ENCODE measurements at regions not wholly inside any gene's neighbourhood (a gene's known extent, or its start where the extent isn't known, plus 50 kb on each side); places are given as distances from the start of the nearest gene placed in this dataset.

DNA sequence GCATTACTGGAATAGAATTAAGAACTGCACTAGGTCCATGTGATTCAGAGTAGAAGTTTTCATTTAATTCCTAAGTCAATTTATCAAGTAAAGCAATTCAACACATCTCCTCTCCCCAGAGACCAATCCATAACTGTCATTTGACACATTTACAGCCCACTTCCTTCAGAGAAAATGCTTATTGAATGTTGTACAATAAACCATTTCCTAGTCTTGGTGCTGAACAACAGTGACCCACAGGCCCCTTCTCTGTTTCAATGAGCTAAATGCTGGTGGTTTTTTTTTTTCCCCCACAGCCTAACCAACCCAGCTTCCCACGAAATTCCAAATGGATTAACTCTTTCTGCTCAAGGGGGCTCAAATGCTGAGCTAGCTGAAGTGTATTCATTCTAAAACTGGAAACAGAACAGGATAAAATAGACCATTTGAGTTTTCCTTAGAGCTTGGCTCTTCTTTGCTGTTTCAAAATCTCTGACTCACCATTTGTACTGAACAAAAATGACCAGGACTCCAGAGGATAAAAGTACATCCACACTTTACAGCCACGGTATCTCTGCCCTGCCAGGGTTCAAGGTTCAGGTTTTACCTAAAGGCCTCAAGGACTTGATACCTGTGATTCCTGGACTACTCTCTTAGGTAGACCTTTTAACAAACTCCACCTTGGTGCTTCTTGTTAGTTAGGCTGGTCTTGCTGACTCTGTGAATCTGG is 62.3 kb downstream of the TMEM100 start:
- Histone ChIP-seq H3K79me2 (ENCODE audit: insufficient read depth, low read length) (no peaks in the 10 kb centered on the region), H2AFZ (ENCODE audit: low read length) (no peak overlapping the region), H3K9ac (ENCODE audit: low read depth, low read length, poor library complexity, severe bottlenecking) (no peak overlapping the region), H4K20me1 (ENCODE audit: insufficient read depth, low read length, poor library complexity, severe bottlenecking) (no peaks in the 10 kb centered on the region), H3K9me3 (ENCODE audit: insufficient read depth, low read depth, low read length) (no peaks in the 10 kb centered on the region), H3K4me2 (ENCODE audit: low read depth, low read length, poor library complexity, severe bottlenecking) (no peak overlapping the region), H3K36me3 (ENCODE audit: insufficient read depth, low read length) (no peaks in the 10 kb centered on the region), H3K27me3 (ENCODE audit: insufficient read depth, low read length, poor library complexity, severe bottlenecking) (peaks cover 91% of the 10 kb centered on the region), H3K4me3 (ENCODE audit: low read length, poor library complexity, severe bottlenecking) (no peak overlapping the region), H3F3A (ENCODE audit: low read depth) (no peaks in the 10 kb centered on the region), H3K4me1 (ENCODE audit: insufficient read depth, low read length, poor library complexity, severe bottlenecking) (peaks cover 10% of the 10 kb centered on the region), H3K9me2 (replicated peaks; ENCODE audit: low read depth, low read length) (no peaks in the 10 kb centered on the region)
- TF ChIP-seq, protein P1, sequence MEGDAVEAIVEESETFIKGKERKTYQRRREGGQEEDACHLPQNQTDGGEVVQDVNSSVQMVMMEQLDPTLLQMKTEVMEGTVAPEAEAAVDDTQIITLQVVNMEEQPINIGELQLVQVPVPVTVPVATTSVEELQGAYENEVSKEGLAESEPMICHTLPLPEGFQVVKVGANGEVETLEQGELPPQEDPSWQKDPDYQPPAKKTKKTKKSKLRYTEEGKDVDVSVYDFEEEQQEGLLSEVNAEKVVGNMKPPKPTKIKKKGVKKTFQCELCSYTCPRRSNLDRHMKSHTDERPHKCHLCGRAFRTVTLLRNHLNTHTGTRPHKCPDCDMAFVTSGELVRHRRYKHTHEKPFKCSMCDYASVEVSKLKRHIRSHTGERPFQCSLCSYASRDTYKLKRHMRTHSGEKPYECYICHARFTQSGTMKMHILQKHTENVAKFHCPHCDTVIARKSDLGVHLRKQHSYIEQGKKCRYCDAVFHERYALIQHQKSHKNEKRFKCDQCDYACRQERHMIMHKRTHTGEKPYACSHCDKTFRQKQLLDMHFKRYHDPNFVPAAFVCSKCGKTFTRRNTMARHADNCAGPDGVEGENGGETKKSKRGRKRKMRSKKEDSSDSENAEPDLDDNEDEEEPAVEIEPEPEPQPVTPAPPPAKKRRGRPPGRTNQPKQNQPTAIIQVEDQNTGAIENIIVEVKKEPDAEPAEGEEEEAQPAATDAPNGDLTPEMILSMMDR (conservative IDR thresholded peaks at IDR 0.05; ENCODE audit: low read length), result no peak
- TF ChIP-seq EZH2phosphoT487 (IDR thresholded peaks at IDR 0.05; ENCODE audit: borderline replicate concordance), result peak; percentile 53; the same call in 1 of the 2 replicates

DNA sequence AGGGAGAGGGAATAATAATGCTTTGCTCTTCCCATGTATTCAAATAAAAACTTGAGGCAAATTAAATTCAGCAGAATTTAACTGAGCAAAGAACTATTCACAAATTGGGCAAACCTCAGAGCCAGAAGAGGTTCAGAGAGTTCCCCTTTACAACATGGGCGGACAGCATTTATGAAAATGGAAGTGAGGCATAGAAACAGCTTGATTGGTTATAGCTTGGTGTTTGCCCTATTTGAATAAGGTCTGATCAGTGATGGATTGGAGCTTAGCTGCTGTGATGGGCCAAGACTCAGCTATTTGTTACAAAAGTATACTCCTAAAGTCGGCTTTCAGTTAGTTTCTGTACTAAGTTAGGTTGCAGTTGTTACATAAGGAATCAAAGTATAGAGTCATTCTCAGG is 63.0 kb downstream of the TMEM100 start:
- no peak for TF ChIP-seq EZH2phosphoT487 (IDR thresholded peaks at IDR 0.05; ENCODE audit: borderline replicate concordance)
- TF ChIP-seq, protein P1 (conservative IDR thresholded peaks at IDR 0.05; ENCODE audit: low read length), result no peak
- Histone ChIP-seq H3K4me1 (ENCODE audit: insufficient read depth, low read length, poor library complexity, severe bottlenecking) (peaks cover 10% of the 10 kb centered on the region), H3K4me2 (ENCODE audit: low read depth, low read length, poor library complexity, severe bottlenecking) (no peak overlapping the region)

DNA sequence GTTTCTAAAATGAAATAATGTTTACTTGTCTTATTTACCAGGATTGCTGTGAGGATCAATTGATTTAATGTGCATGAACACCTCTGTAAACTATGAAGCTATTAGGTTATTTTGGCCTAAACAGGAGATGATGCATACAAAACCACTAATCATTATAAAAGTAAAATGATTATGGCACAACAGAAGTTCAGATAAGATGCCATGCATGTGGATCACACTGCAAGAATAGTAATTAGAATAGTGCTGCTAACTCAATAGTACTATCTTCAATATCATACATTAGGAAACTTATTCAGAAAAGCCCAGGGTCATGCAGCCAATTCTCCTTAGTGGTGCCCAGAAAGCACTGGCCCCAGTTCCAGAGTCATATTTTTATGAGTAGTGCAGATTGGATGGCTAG is 66.9 kb downstream of the TMEM100 start:
- Histone ChIP-seq H3F3A (ENCODE audit: low read depth) (no peaks in the 10 kb centered on the region), H3K36me3 (ENCODE audit: insufficient read depth, low read length) (no peaks in the 10 kb centered on the region), H3K9me2 (replicated peaks; ENCODE audit: low read depth, low read length) (no peaks in the 10 kb centered on the region), H3K4me1 (ENCODE audit: insufficient read depth, low read length, poor library complexity, severe bottlenecking) (peaks cover 10% of the 10 kb centered on the region), H3K4me3 (ENCODE audit: low read length, poor library complexity, severe bottlenecking) (no peak overlapping the region), H3K27me3 (ENCODE audit: insufficient read depth, low read length, poor library complexity, severe bottlenecking) (peaks cover 73% of the 10 kb centered on the region), H2AFZ (ENCODE audit: low read length) (no peak overlapping the region), H3K79me2 (ENCODE audit: insufficient read depth, low read length) (no peaks in the 10 kb centered on the region), H3K9me3 (ENCODE audit: insufficient read depth, low read depth, low read length) (no peaks in the 10 kb centered on the region), H4K20me1 (ENCODE audit: insufficient read depth, low read length, poor library complexity, severe bottlenecking) (no peaks in the 10 kb centered on the region), H3K4me2 (ENCODE audit: low read depth, low read length, poor library complexity, severe bottlenecking) (no peak overlapping the region), H3K9ac (ENCODE audit: low read depth, low read length, poor library complexity, severe bottlenecking) (no peak overlapping the region)
- TF ChIP-seq EZH2phosphoT487 (IDR thresholded peaks at IDR 0.05; ENCODE audit: borderline replicate concordance), result no peak
- TF ChIP-seq, protein P1 (conservative IDR thresholded peaks at IDR 0.05; ENCODE audit: low read length), result no peak

More for the DNA sequence above, 63.0 kb downstream of the TMEM100 start:
- H3K4me3 ChIP-seq (ENCODE audit: low read length, poor library complexity, severe bottlenecking), result no peak overlapping the region
- no peaks in the 10 kb centered on the region for H3K9me3 ChIP-seq (ENCODE audit: insufficient read depth, low read depth, low read length)
- no peaks in the 10 kb centered on the region for H3F3A ChIP-seq (ENCODE audit: low read depth)
- no peaks in the 10 kb centered on the region for H3K79me2 ChIP-seq (ENCODE audit: insufficient read depth, low read length)
- H2AFZ ChIP-seq (ENCODE audit: low read length), result no peak overlapping the region
- H3K36me3 ChIP-seq (ENCODE audit: insufficient read depth, low read length), result no peaks in the 10 kb centered on the region
- no peaks in the 10 kb centered on the region for H3K9me2 ChIP-seq (replicated peaks; ENCODE audit: low read depth, low read length)
- H3K9ac ChIP-seq (ENCODE audit: low read depth, low read length, poor library complexity, severe bottlenecking), result no peak overlapping the region
- H4K20me1 ChIP-seq (ENCODE audit: insufficient read depth, low read length, poor library complexity, severe bottlenecking), result no peaks in the 10 kb centered on the region
- H3K27me3 ChIP-seq (ENCODE audit: insufficient read depth, low read length, poor library complexity, severe bottlenecking), result peaks cover 91% of the 10 kb centered on the region
